Thoracic aorta (tissue), 2 donors: ENCODE measurements at regions not wholly inside any gene's neighbourhood (a gene's known extent, or its start where the extent isn't known, plus 50 kb on each side); places are given as distances from the start of the nearest gene placed in this dataset.

Experiments used
- ATAC-seq: fragments of 150-250 bp; one replicate; pipeline ENCODE4 v1.8.0; 2017; ENCODE audit warnings: low read depth; ENCODE audit not compliant: insufficient number of reproducible peaks, low FRiP score
- DNase-seq: peaks from one replicate; pipeline ENCODE4 v3.0.0-alpha.2; 2020; ENCODE audit warnings: low spot score
- H3K27ac ChIP-seq, 2 donors: fragments of 200-600 bp; sonication (generic); 1 replicate in 1 of 2; 2 replicates in 1 of 2; pipeline ENCODE4 v1.5.1; 2016; ENCODE audit warnings: mild to moderate bottlenecking in 2 of 2, moderate library complexity in 2 of 2
- H3K27me3 ChIP-seq: fragments of 200-600 bp; sonication (generic); replicated peaks from 2 replicates; pipeline ENCODE4 v1.6.0; 2016; ENCODE audit warnings: mild to moderate bottlenecking; ENCODE audit not compliant: insufficient read depth
- H3K36me3 ChIP-seq: fragments of 200-600 bp; sonication (generic); one replicate; pipeline ENCODE4 v1.5.1; 2016
- H3K4me1 ChIP-seq, 2 donors: fragments of 200-600 bp; sonication (generic); 1 replicate in 1 of 2; 2 replicates in 1 of 2; pipeline versions ENCODE4 v1.5.1 to v1.6.0; 2016; ENCODE audit warnings: low read depth in 2 of 2, mild to moderate bottlenecking in 1 of 2; ENCODE audit not compliant: control insufficient read depth in 1 of 2
- H3K4me3 ChIP-seq: fragments of 200-600 bp; sonication (generic); 2 replicates; pipeline ENCODE4 v1.5.1; 2016; ENCODE audit warnings: mild to moderate bottlenecking
- H3K9me3 ChIP-seq: fragments of 200-600 bp; sonication (generic); 2 replicates; pipeline ENCODE4 v1.5.1; 2016
- CTCF ChIP-seq: fragments of 200-600 bp; sonication (generic); IDR thresholded peaks from one replicate; pipeline ENCODE4 v1.5.1; 2019; ENCODE audit warnings: antibody characterized with exemption

GRCh38 chr4:62548765-62549164 is 1348.6 kb downstream of the ADGRL3 start:
- Histone ChIP-seq H3K27me3 (no peaks in the 10 kb centered on the region), H3K36me3 (no peaks in the 10 kb centered on the region), H3K9me3 (no peaks in the 10 kb centered on the region), H3K4me3 (no peak overlapping the region), H3K27ac (no peak overlapping the region), H3K4me1 (no peaks in the 10 kb centered on the region)
- ATAC-seq (no peak), DNase-seq (no peak)
- TF ChIP-seq CTCF = no peak

- no peak overlapping the region for H3K4me3 ChIP-seq
- DNase-seq (no peak), ATAC-seq (no peak)
- H3K36me3 ChIP-seq = no peaks in the 10 kb centered on the region
- no peaks in the 10 kb centered on the region for H3K4me1 ChIP-seq
- no peak for TF ChIP-seq CTCF
- no peaks in the 10 kb centered on the region for H3K27me3 ChIP-seq
- H3K27ac ChIP-seq = no peak overlapping the region
- no peaks in the 10 kb centered on the region for H3K9me3 ChIP-seq
Observed at GRCh38 chr4:62548108-62548524, 1348.0 kb downstream of the ADGRL3 start.

- Histone ChIP-seq H3K4me1 (no peaks in the 10 kb centered on the region), H3K9me3 (no peaks in the 10 kb centered on the region), H3K36me3 (no peaks in the 10 kb centered on the region), H3K27me3 (no peaks in the 10 kb centered on the region), H3K4me3 (no peak overlapping the region), H3K27ac (no peak overlapping the region)
- DNase-seq (no peak), ATAC-seq (no peak)
- TF ChIP-seq CTCF = no peak
Observed at GRCh38 chr4:62544428-62544827, 1344.3 kb downstream of the ADGRL3 start.

GRCh38 chr4:62543002-62543401 is 1342.9 kb downstream of the ADGRL3 start:
- no peak overlapping the region for H3K27ac ChIP-seq
- no peak for ATAC-seq
- no peak for DNase-seq
- no peaks in the 10 kb centered on the region for H3K36me3 ChIP-seq
- no peaks in the 10 kb centered on the region for H3K27me3 ChIP-seq
- no peaks in the 10 kb centered on the region for H3K4me1 ChIP-seq
- H3K4me3 ChIP-seq = no peak overlapping the region
- peaks cover 3% of the 10 kb centered on the region for H3K9me3 ChIP-seq
- no peak for TF ChIP-seq CTCF

GRCh38 chr4:62533573-62533972 is 1333.4 kb downstream of the ADGRL3 start:
- no peak for TF ChIP-seq CTCF
- no peak overlapping the region for H3K4me3 ChIP-seq
- peaks cover 5% of the 10 kb centered on the region for H3K9me3 ChIP-seq
- no peak overlapping the region for H3K27ac ChIP-seq
- H3K4me1 ChIP-seq = no peaks in the 10 kb centered on the region
- ATAC-seq = no peak
- no peak for DNase-seq
- no peaks in the 10 kb centered on the region for H3K36me3 ChIP-seq
- H3K27me3 ChIP-seq = no peaks in the 10 kb centered on the region
